ENCODE measurements at regions not wholly inside any gene's neighbourhood (a gene's known extent, or its start where the extent isn't known, plus 50 kb on each side); places are given as distances from the start of the nearest gene placed in this dataset.

DNA sequence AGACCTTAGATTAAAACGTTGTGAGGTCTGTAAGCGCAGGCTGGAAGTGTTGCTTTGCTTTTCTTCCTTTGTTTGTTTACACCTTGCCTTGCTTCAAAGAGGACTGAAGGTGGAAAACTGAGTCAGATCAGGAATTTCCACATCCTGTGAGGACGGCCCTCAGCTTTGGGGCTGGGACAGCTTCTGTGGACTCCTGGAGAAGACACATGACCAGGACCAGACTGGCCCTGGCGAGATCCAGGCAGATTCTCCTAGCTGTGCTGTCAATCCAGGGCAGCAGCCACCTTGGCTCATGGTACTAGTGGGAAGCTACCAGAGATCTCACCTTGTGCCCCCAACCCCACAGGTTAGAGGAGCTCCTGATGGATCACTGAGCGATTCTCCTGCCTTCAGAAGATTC is 1461.9 kb downstream of the TBC1D22A start:
- Histone ChIP-seq H3K4me3 (no peak overlapping the region), H3K4me2 (no peak overlapping the region), H3K27ac (no peak overlapping the region), H3K9ac (no peak overlapping the region), H4K20me1 (no peaks in the 10 kb centered on the region), H3K9me3 (replicated peaks in 1 of 11) (peaks cover 0 to 15% (median 7%) of the 10 kb centered on the region in 11 experiments; a peak in 6 of 22 replicates), H3K36me3 (no peaks in the 10 kb centered on the region), H3K27me3 (no peaks in the 10 kb centered on the region), H3K4me1 (0 out of 20 replicates have a peak, but pooled peaks cover 0 to 5% (median 0%) of the 10 kb centered on the region in 10 experiments)
- no peak for TF ChIP-seq Cebpa-rat (IDR thresholded peaks at IDR 0.05)

GRCh38 chr22:48223488-48224190 is 1461.2 kb downstream of the TBC1D22A start:
- Histone ChIP-seq H4K20me1 (no peaks in the 10 kb centered on the region), H3K4me1 (0 out of 20 replicates have a peak, but pooled peaks cover 0 to 5% (median 0%) of the 10 kb centered on the region in 10 experiments), H3K9ac (no peak overlapping the region), H3K9me3 (replicated peaks in 1 of 11) (peaks cover 0 to 15% (median 7%) of the 10 kb centered on the region in 11 experiments; a peak in 6 of 22 replicates), H3K27ac (no peak overlapping the region), H3K4me2 (no peak overlapping the region), H3K27me3 (no peaks in the 10 kb centered on the region), H3K4me3 (no peak overlapping the region), H3K36me3 (no peaks in the 10 kb centered on the region)
- no peak for TF ChIP-seq Cebpa-rat (IDR thresholded peaks at IDR 0.05)

DNA sequence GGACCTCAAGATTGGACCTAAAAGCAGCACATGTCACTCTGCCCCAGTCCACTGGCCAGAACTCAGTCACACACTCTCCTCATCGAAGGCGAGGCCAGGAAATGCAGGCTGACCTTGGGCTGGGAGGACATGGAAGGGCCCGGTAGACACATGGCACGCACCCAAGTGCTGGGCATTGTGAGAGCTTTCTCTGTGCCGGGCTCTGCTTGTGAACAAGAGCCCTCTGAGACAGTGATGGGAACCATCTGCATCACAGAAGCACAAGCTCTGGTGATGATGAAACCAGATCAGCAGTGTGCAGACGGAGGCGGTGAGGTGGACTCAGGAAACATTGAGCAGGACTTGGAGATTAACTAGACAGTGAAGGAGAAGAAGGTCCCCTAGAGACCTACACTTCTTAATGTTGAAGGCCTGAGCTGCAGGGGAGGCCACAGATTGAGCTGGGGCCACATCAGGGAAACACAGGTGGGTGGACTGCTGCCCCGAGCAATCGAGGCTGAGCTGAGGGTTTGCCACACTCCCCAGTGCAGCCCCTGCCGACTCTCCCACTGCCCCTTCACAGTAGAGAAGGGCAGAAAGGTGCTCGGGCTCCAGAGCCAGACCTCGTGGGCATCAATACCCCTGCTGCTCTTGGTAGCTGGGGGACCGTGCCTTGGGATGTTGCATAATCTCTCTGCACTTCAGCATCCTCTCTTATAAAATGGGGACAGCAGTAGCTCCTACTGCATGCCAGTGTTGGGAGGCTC is 1460.5 kb downstream of the TBC1D22A start:
- peaks cover 0 to 15% (median 7%) of the 10 kb centered on the region in 11 experiments; a peak in 6 of 22 replicates for H3K9me3 ChIP-seq (replicated peaks in 1 of 11)
- no peaks in the 10 kb centered on the region for H3K27me3 ChIP-seq
- H4K20me1 ChIP-seq, result no peaks in the 10 kb centered on the region
- no peak for TF ChIP-seq Cebpa-rat (IDR thresholded peaks at IDR 0.05)
- no peak overlapping the region for H3K4me3 ChIP-seq
- H3K4me1 ChIP-seq, result 0 out of 20 replicates have a peak, but pooled peaks cover 0 to 5% (median 0%) of the 10 kb centered on the region in 10 experiments
- no peak overlapping the region for H3K27ac ChIP-seq
- no peak overlapping the region for H3K9ac ChIP-seq
- no peak overlapping the region for H3K4me2 ChIP-seq
- H3K36me3 ChIP-seq, result no peaks in the 10 kb centered on the region

DNA sequence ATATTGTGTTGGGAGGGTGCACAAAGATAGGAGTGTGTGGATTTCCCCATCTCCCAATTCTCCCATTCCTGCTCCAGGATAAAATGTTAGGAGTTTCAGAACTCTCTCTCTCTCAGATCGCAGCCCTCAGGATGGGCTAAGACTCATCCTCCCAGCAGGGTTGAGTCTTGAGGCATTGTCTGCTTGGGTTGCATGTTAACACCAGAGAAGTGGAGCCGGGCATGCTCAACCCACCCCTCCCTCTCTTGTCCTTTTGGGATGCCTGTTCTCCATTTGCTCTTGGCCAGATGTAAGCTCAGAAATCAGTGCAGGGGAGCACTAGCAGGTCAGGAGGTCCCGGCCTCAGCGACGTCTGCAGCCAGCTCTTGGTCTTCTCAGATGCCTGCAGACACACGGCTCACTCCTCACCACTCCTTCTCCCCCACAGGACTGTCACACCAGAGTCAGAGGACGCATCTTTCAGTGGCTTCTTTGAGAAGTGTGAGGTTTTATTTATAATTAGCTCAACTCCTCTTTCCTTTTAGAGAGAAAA is 1456.5 kb downstream of the TBC1D22A start:
- H4K20me1 ChIP-seq, result no peaks in the 10 kb centered on the region
- peaks cover 0 to 15% (median 7%) of the 10 kb centered on the region in 11 experiments; a peak in 6 of 22 replicates for H3K9me3 ChIP-seq (replicated peaks in 1 of 11)
- H3K4me2 ChIP-seq, result no peak overlapping the region
- H3K4me1 ChIP-seq, result no peaks in the 10 kb centered on the region
- H3K36me3 ChIP-seq, result no peaks in the 10 kb centered on the region
- no peaks in the 10 kb centered on the region for H3K27me3 ChIP-seq
- TF ChIP-seq Cebpa-rat (IDR thresholded peaks at IDR 0.05), result no peak
- H3K27ac ChIP-seq, result no peak overlapping the region
- H3K4me3 ChIP-seq, result no peak overlapping the region
- H3K9ac ChIP-seq, result no peak overlapping the region

- Histone ChIP-seq H3K27me3 (no peaks in the 10 kb centered on the region), H3K27ac (no peak overlapping the region), H3K4me3 (no peak overlapping the region), H4K20me1 (no peaks in the 10 kb centered on the region), H3K4me1 (no peaks in the 10 kb centered on the region), H3K4me2 (no peak overlapping the region), H3K9ac (no peak overlapping the region), H3K9me3 (replicated peaks in 1 of 11) (peaks cover 0 to 15% (median 7%) of the 10 kb centered on the region in 11 experiments; a peak in 6 of 22 replicates), H3K36me3 (no peaks in the 10 kb centered on the region)
- TF ChIP-seq Cebpa-rat (IDR thresholded peaks at IDR 0.05), result no peak
These were observed 1455.1 kb downstream of the TBC1D22A start for GRCh38 chr22:48217596-48217995.

DNA sequence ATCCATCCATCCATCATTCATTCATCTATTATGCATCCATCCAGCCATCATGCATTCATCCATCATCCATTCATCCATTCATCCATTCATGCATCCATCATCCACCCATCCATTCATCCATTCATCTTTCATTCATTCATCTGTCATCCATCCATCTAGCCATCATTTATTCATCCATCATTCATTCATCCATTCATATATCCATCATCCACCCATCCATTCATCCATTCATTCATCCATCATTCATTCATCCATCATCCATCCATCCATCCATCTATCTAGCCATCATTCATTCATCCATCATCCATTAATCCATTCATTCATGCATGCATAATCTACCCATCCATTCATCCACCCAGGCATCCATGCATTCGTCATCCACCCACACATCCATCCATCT is 1450.3 kb downstream of the TBC1D22A start:
- no peak for TF ChIP-seq Cebpa-rat (IDR thresholded peaks at IDR 0.05)
- no peak overlapping the region for H3K27ac ChIP-seq
- H3K27me3 ChIP-seq, result no peaks in the 10 kb centered on the region
- no peak overlapping the region for H3K9ac ChIP-seq
- H3K36me3 ChIP-seq, result no peaks in the 10 kb centered on the region
- no peaks in the 10 kb centered on the region for H4K20me1 ChIP-seq
- H3K9me3 ChIP-seq (replicated peaks in 1 of 11), result no peaks in the 10 kb centered on the region
- H3K4me3 ChIP-seq, result no peak overlapping the region
- no peaks in the 10 kb centered on the region for H3K4me1 ChIP-seq
- H3K4me2 ChIP-seq, result no peak overlapping the region

DNA sequence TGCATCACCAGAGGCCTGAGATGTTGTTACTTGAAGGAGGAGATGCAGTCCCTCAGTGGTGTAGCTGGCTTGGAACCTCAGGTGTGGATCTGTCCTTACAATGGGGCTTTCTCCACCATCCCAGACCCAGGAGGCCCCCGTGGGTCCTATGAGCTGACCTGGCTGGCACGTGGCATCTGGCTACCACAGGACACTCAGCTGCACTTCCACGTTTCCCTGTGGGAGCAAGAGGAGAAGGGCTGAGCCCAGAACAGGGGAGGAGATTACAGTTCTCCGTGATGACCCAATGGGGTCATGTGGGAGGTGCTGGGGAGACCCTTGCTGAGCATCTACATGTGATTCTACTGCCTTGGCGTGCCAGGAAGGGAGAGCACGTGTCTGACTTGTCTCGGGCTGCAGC is 1448.4 kb downstream of the TBC1D22A start:
- Histone ChIP-seq H3K4me3 (no peak overlapping the region), H3K4me2 (no peak overlapping the region), H3K4me1 (no peaks in the 10 kb centered on the region), H3K9ac (no peak overlapping the region), H3K36me3 (no peaks in the 10 kb centered on the region), H4K20me1 (no peaks in the 10 kb centered on the region), H3K27ac (no peak overlapping the region), H3K27me3 (no peaks in the 10 kb centered on the region), H3K9me3 (replicated peaks in 1 of 11) (no peaks in the 10 kb centered on the region)
- no peak for TF ChIP-seq Cebpa-rat (IDR thresholded peaks at IDR 0.05)

GRCh38 chr22:48210198-48210580 is 1447.7 kb downstream of the TBC1D22A start:
- no peak overlapping the region for H3K27ac ChIP-seq
- no peak for TF ChIP-seq Cebpa-rat (IDR thresholded peaks at IDR 0.05)
- no peak overlapping the region for H3K4me3 ChIP-seq
- no peak overlapping the region for H3K4me2 ChIP-seq
- no peaks in the 10 kb centered on the region for H3K4me1 ChIP-seq
- no peaks in the 10 kb centered on the region for H3K36me3 ChIP-seq
- no peak overlapping the region for H3K9ac ChIP-seq
- H3K27me3 ChIP-seq, result no peaks in the 10 kb centered on the region
- H4K20me1 ChIP-seq, result no peaks in the 10 kb centered on the region
- H3K9me3 ChIP-seq (replicated peaks in 1 of 11), result no peaks in the 10 kb centered on the region

- Histone ChIP-seq H3K27ac (no peak overlapping the region), H4K20me1 (no peaks in the 10 kb centered on the region), H3K4me2 (no peak overlapping the region), H3K4me3 (no peak overlapping the region), H3K9me3 (replicated peaks in 1 of 11) (no peaks in the 10 kb centered on the region), H3K9ac (no peak overlapping the region), H3K4me1 (no peaks in the 10 kb centered on the region), H3K36me3 (no peaks in the 10 kb centered on the region), H3K27me3 (no peaks in the 10 kb centered on the region)
- no peak for TF ChIP-seq Cebpa-rat (IDR thresholded peaks at IDR 0.05)
These were observed 1447.2 kb downstream of the TBC1D22A start for GRCh38 chr22:48209473-48210197.
